ENCODE measurements at regions not wholly inside any gene's neighbourhood (a gene's known extent, or its start where the extent isn't known, plus 50 kb on each side); places are given as distances from the start of the nearest gene placed in this dataset.

DNA sequence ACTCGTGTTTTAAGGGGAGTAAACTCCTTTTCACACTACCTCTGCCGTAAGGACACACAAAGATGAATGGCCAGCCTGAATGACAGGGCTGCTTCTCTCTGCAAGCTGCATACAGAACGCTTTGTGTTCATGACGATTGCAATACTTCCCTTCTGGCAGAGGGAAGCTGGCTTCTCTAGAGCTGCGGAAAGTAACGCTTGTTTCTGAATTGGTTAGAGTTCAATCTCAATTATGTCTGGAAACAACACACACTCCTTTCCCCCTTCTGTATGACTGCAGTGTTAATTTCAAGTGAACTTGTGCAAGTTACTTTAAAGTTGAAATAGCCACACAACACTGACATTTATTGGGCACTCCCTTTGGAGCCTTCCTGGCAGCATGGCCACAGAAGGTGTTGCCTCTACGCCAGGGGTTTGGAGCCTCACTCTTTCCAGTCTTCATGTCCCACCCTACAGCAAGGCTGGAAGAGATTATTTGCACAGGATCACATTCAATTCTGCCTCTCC lies 242.6 kb downstream of the NDFIP2 start:
- TF ChIP-seq, protein P1, sequence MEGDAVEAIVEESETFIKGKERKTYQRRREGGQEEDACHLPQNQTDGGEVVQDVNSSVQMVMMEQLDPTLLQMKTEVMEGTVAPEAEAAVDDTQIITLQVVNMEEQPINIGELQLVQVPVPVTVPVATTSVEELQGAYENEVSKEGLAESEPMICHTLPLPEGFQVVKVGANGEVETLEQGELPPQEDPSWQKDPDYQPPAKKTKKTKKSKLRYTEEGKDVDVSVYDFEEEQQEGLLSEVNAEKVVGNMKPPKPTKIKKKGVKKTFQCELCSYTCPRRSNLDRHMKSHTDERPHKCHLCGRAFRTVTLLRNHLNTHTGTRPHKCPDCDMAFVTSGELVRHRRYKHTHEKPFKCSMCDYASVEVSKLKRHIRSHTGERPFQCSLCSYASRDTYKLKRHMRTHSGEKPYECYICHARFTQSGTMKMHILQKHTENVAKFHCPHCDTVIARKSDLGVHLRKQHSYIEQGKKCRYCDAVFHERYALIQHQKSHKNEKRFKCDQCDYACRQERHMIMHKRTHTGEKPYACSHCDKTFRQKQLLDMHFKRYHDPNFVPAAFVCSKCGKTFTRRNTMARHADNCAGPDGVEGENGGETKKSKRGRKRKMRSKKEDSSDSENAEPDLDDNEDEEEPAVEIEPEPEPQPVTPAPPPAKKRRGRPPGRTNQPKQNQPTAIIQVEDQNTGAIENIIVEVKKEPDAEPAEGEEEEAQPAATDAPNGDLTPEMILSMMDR (IDR thresholded peaks at IDR 0.05; ENCODE audit: unreplicated experiment in 3 of 3), result no peak
- Mint-ChIP-seq H3K4me3 (peak overlapping the region in 1 of 3 experiments; percentile 57), H3K9me3 (peaks cover 6% of the 10 kb centered on the region), H3K27me3 (ENCODE audit: low read depth) (no peaks in the 10 kb centered on the region), H3K4me1 (peaks cover 60% of the 10 kb centered on the region), H3K27ac (peak overlapping the region; percentile 94 to 95 (median 94)), H3K36me3 (ENCODE audit: low read depth) (no peaks in the 10 kb centered on the region)

DNA sequence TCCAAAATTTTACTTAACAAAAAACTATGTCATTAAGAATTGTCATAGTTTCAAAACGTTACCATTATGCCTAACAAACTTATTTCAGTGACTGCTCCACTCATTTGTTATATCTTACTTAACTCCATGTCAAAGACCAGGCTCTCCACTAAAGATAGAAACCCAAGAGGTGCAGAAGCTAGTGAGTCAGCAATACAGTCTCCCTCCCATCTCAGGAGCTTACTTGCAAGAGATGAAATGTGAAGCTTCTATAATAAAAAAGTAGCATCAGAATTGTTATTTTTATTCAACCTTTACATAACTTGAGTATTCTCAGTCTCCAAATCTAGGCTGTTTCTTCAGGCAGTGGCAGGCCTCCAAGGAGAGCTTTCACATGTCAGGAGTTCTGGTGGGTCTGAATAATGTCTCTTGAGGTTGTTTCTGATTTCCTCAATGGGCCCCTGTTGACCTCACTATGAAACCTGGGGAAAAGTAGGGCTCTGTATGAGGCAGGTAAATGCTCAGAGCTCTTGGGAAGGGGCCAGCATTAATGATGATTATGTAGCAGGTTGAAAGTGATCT lies 242.0 kb downstream of the NDFIP2 start:
- peaks cover 6% of the 10 kb centered on the region for H3K9me3 Mint-ChIP-seq
- H3K4me1 Mint-ChIP-seq, result peaks cover 60% of the 10 kb centered on the region
- no peaks in the 10 kb centered on the region for H3K36me3 Mint-ChIP-seq (ENCODE audit: low read depth)
- no peaks in the 10 kb centered on the region for H3K27me3 Mint-ChIP-seq (ENCODE audit: low read depth)
- peak overlapping the region; percentile 94 to 95 (median 94) for H3K27ac Mint-ChIP-seq
- peak overlapping the region in 1 of 3 experiments; percentile 57 for H3K4me3 Mint-ChIP-seq
- TF ChIP-seq, protein P1 (IDR thresholded peaks at IDR 0.05; ENCODE audit: unreplicated experiment in 3 of 3), result no peak

DNA sequence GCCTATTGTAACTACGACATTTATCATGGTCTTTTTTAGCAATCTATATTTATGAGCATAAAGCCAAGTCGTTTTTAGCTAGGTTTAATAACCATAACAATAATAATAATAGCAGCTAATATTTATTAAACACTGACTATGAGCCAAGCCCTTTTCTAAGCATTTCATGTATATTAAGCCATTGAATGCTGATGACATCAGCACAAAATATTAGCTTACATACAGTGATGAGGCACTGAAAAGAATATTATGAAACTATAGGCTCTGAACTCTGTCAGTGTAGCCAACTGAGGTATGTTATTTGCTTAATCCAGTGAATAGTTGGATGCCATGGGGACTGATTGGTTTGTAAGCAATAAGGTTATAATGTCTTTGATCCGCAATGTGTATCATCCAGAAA lies 235.2 kb downstream of the NDFIP2 start:
- Mint-ChIP-seq H3K27ac (no peak overlapping the region), H3K4me3 (no peak overlapping the region), H3K27me3 (ENCODE audit: low read depth) (no peaks in the 10 kb centered on the region), H3K36me3 (ENCODE audit: low read depth) (no peaks in the 10 kb centered on the region), H3K9me3 (no peaks in the 10 kb centered on the region), H3K4me1 (peaks cover 19% of the 10 kb centered on the region)
- TF ChIP-seq, protein P1 (IDR thresholded peaks at IDR 0.05; ENCODE audit: unreplicated experiment in 3 of 3), result no peak

DNA sequence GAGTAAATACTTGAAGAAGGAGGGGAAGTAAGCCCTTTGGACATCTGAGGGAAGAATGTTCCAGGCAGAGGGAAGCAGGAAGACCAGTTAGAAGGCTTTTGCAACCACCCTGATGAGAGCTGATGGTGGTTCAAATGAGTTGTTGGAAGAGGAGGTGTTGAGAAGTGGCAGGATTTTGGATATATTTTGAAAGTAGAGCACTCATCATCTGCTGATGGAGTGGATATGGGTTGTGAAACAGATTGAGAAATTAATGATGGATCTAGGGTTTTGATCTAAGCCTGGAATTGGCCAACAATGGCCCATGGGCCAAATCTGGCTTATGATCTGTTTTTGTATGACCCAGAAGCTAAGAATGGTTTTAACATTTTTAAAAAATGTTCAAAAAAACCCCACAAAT lies 230.7 kb downstream of the NDFIP2 start:
- Mint-ChIP-seq H3K36me3 (ENCODE audit: low read depth) (no peaks in the 10 kb centered on the region), H3K27me3 (ENCODE audit: low read depth) (no peaks in the 10 kb centered on the region), H3K4me1 (peaks cover 19% of the 10 kb centered on the region), H3K4me3 (no peak overlapping the region), H3K27ac (no peak overlapping the region), H3K9me3 (no peaks in the 10 kb centered on the region)
- TF ChIP-seq, protein P1 (IDR thresholded peaks at IDR 0.05; ENCODE audit: unreplicated experiment in 3 of 3), result no peak

DNA sequence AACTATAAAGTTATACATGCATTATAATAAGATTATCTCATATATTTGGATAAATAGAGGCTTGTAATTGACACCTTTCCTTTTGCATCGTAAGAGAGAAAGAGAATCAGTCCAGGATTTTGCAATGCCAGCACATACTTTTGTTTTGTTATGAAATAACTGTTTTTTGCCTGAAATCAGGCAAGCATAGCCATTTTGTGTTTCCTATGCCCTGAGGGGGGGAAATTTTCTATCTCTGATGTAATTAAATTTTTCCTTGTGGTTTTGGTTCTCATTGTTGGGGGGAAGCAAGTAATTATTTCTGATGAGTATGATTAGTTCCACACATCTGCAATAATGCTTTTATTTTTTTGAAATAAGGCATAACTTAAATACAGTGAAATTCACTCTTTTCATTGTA lies 229.4 kb downstream of the NDFIP2 start:
- H3K27ac Mint-ChIP-seq, result peak overlapping the region in 1 of 3 experiments; percentile 61
- no peak overlapping the region for H3K4me3 Mint-ChIP-seq
- H3K36me3 Mint-ChIP-seq (ENCODE audit: low read depth), result no peaks in the 10 kb centered on the region
- no peaks in the 10 kb centered on the region for H3K9me3 Mint-ChIP-seq
- H3K4me1 Mint-ChIP-seq, result peaks cover 18% of the 10 kb centered on the region
- TF ChIP-seq, protein P1 (IDR thresholded peaks at IDR 0.05; ENCODE audit: unreplicated experiment in 3 of 3), result no peak
- no peaks in the 10 kb centered on the region for H3K27me3 Mint-ChIP-seq (ENCODE audit: low read depth)

DNA sequence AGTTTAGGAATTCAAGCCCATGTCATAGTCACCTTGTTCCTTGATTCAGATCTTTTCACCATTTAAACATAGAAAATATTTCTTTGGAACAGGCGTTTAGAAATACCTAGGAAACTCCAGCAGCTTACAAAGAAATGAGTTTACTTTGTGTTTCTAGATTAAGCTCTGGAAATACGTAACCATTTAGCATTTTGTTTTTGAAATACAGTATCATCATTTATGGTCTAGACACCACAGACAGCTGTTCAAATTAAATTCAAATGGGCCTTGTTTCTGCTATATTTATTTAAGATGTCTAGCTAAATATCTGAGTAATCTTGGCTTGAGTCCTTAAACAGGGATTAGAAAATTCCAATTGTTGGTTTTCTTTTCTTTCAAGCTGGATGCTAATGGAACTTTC lies 228.5 kb downstream of the NDFIP2 start:
- Mint-ChIP-seq H3K9me3 (no peaks in the 10 kb centered on the region), H3K4me1 (peaks cover 15% of the 10 kb centered on the region), H3K27ac (peak overlapping the region in 2 of 3 experiments; percentile 42 to 82), H3K4me3 (no peak overlapping the region), H3K27me3 (ENCODE audit: low read depth) (no peaks in the 10 kb centered on the region), H3K36me3 (ENCODE audit: low read depth) (no peaks in the 10 kb centered on the region)
- TF ChIP-seq, protein P1 (IDR thresholded peaks at IDR 0.05; ENCODE audit: unreplicated experiment in 3 of 3), result no peak

Data from nephron (organoid).